ENCODE measurements at regions not wholly inside any gene's neighbourhood (a gene's known extent, or its start where the extent isn't known, plus 50 kb on each side); places are given as distances from the start of the nearest gene placed in this dataset.
A peak's percentile ranks its signal among the peaks of the same experiment; 100 is the strongest.
"Not testable (repeated sequence)": the region's sequence is repeated elsewhere in the genome, so short reads cannot be mapped to it uniquely, and the experiment has no call there.

GRCh38 chr9:86577420-86578333 is 223.5 kb upstream of the TUT7 start:
- no peak for DNase-seq (ENCODE audit: low spot score)

- no peak for DNase-seq (ENCODE audit: low spot score)
Measured at GRCh38 chr9:86575825-86576525, 221.8 kb upstream of the TUT7 start.

GRCh38 chr9:86575137-86575536 is 220.9 kb upstream of the TUT7 start:
- no peak for DNase-seq (ENCODE audit: low spot score)

GRCh38 chr9:86573886-86574285 is 219.7 kb upstream of the TUT7 start:
- DNase-seq (ENCODE audit: low spot score): no peak

GRCh38 chr9:86572904-86573303 is 218.7 kb upstream of the TUT7 start:
- DNase-seq (ENCODE audit: low spot score): no peak

GRCh38 chr9:86565603-86566002 is 211.4 kb upstream of the TUT7 start:
- DNase-seq (ENCODE audit: low spot score): not testable (repeated sequence)

GRCh38 chr9:86563936-86564335 is 209.7 kb upstream of the TUT7 start:
- DNase-seq (ENCODE audit: low spot score): peak; percentile 44

GRCh38 chr9:86563350-86563749 is 209.1 kb upstream of the TUT7 start:
- DNase-seq (ENCODE audit: low spot score): peak; percentile 50

GRCh38 chr9:86562691-86563090 is 208.5 kb upstream of the TUT7 start:
- DNase-seq (ENCODE audit: low spot score): no peak

- DNase-seq (ENCODE audit: low spot score): no peak
Measured at GRCh38 chr9:86557918-86558317, 203.7 kb upstream of the TUT7 start.

- peak; percentile 97 for DNase-seq (ENCODE audit: low spot score)
Measured at GRCh38 chr9:86557063-86557766, 203.0 kb upstream of the TUT7 start.

- no peak for DNase-seq (ENCODE audit: low spot score)
Measured at GRCh38 chr9:86555661-86556060, 201.5 kb upstream of the TUT7 start.

GRCh38 chr9:86550401-86550800 is 196.2 kb upstream of the TUT7 start:
- no peak for DNase-seq (ENCODE audit: low spot score)

GRCh38 chr9:86549920-86550319 is 195.7 kb upstream of the TUT7 start:
- no peak for DNase-seq (ENCODE audit: low spot score)

- DNase-seq (ENCODE audit: low spot score): peak; percentile 59
Measured at GRCh38 chr9:86549401-86549811, 195.2 kb upstream of the TUT7 start.

- no peak for DNase-seq (ENCODE audit: low spot score)
Measured at GRCh38 chr9:86548220-86548619, 194.0 kb upstream of the TUT7 start.

GRCh38 chr9:86547571-86547970 is 193.4 kb upstream of the TUT7 start:
- no peak for DNase-seq (ENCODE audit: low spot score)

GRCh38 chr9:86546712-86547111 is 192.5 kb upstream of the TUT7 start:
- no peak for DNase-seq (ENCODE audit: low spot score)

- DNase-seq (ENCODE audit: low spot score): no peak
Measured at GRCh38 chr9:86545090-86545489, 190.9 kb upstream of the TUT7 start.

GRCh38 chr9:86541014-86541570 is 186.9 kb upstream of the TUT7 start:
- no peak for DNase-seq (ENCODE audit: low spot score)

- no peak for DNase-seq (ENCODE audit: low spot score)
Measured at GRCh38 chr9:86535406-86535915, 181.3 kb upstream of the TUT7 start.

Data from umbilical cord (tissue), 1 donor.